Esophagus squamous epithelium (tissue), 5 donors: ENCODE measurements at regions not wholly inside any gene's neighbourhood (a gene's known extent, or its start where the extent isn't known, plus 50 kb on each side); places are given as distances from the start of the nearest gene placed in this dataset.

Source experiments
- DNase-seq: peaks from one replicate; lab custom pipeline; 2025; lab: John Stamatoyannopoulos, UW
- H3K27ac ChIP-seq, 4 donors: fragments of 200-600 bp; sonication (generic); one replicate each; pipeline ENCODE4 v1.5.1; 2016 to 2019; ENCODE audit warnings: mild to moderate bottlenecking in 1 of 4
- H3K27me3 ChIP-seq, 4 donors: fragments of 200-600 bp; sonication (generic); 1 replicate in 3 of 4; 2 replicates in 1 of 4; pipeline versions ENCODE4 v1.5.1 to v1.6.0; 2017 to 2021; ENCODE audit warnings: antibody characterized with exemption in 1 of 4
- H3K36me3 ChIP-seq, 3 donors: fragments of 200-600 bp; sonication (generic); one replicate each; pipeline ENCODE4 v1.5.1; 2016 to 2019
- H3K4me1 ChIP-seq, 3 donors: fragments of 200-600 bp; sonication (generic); one replicate each; pipeline ENCODE4 v1.5.1; 2017 to 2019
- H3K4me3 ChIP-seq, 4 donors: fragments of 200-600 bp; sonication (generic); 1 replicate in 3 of 4; 2 replicates in 1 of 4; pipeline ENCODE4 v1.5.1; 2016 to 2019; ENCODE audit warnings: mild to moderate bottlenecking in 2 of 4, moderate library complexity in 1 of 4
- H3K9me3 ChIP-seq, 3 donors: fragments of 200-600 bp; sonication (generic); one replicate each; pipeline ENCODE4 v1.5.1; 2016 to 2019
- CTCF ChIP-seq, 6 experiments: fragments of 450-650 bp in 4 of 6; fragments of 200-600 bp in 2 of 6; sonication (generic) in 2 of 6; IDR thresholded peaks; one replicate each; pipeline ENCODE4 v1.5.1; 2016 to 2019; ENCODE audit warnings: antibody characterized with exemption in 6 of 6, mild to moderate bottlenecking in 4 of 6, moderate library complexity in 4 of 6
- POLR2A ChIP-seq, 4 donors: fragments of 450-650 bp; IDR thresholded peaks; one replicate each; pipeline ENCODE4 v1.6.1; 2017; ENCODE audit warnings: antibody characterized with exemption in 4 of 4, mild to moderate bottlenecking in 4 of 4, moderate library complexity in 3 of 4
- WGBS, 2 donors: methylation state at CpG; one replicate each; pipeline ENCODE4 v1.1.5; 2018; 5-methylcytosine and 5-hydroxymethylcytosine counted together
- intact Hi-C: fragments of 100-400 bp; cut with DNase I; formaldehyde crosslinking; loops from one replicate; pipeline ENCODE4 v1.15.0; 2022
- donor health status: DM: yes; HTN: yes; CAD: no.

GRCh38 chr4:24742773-24743172 lies 52.6 kb upstream of the SOD3 start:
- Histone ChIP-seq H3K9me3 (peaks cover 0 to under 1% (median 0%) of the 10 kb centered on the region in 3 donors), H3K27ac (no peak overlapping the region), H3K27me3 (no peaks in the 10 kb centered on the region), H3K4me3 (no peak overlapping the region), H3K36me3 (no peaks in the 10 kb centered on the region), H3K4me1 (no peaks in the 10 kb centered on the region)
- no peak for DNase-seq
- intact Hi-C loops = no loop called here
- TF ChIP-seq CTCF (IDR thresholded peaks at IDR 0.05) (no peak), POLR2A (IDR thresholded peaks at IDR 0.05) (no peak)
- WGBS, 2 donors = 63 to 65% methylated on average over 5 of the region's 5 CpGs

DNA sequence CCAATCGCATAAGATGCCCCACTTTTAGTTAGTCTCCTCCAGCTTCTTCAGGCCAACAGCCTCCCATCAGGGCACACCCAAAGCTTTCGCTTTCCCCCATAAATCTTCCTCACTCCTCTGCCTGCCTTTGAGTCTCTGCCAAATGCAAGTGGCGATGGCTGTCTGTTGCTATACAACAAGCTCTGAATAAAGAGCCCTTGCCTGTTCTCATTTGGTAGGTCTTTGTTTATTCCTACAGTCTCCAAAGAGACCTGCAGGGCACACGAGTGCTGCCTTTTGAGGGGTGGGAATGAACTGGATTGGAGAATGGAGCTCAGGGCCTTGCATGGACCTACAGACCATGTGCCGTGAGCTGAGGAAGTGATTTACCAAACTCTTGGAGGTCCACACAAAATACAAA lies 52.2 kb upstream of the SOD3 start:
- H3K27me3 ChIP-seq = no peaks in the 10 kb centered on the region
- DNase-seq = no peak
- 66 to 74% methylated on average over 5 of the region's 5 CpGs for WGBS, 2 donors

GRCh38 chr4:24743927-24744326 lies 51.4 kb upstream of the SOD3 start:
- no peaks in the 10 kb centered on the region for H3K27me3 ChIP-seq
- H3K4me1 ChIP-seq = no peaks in the 10 kb centered on the region
- no peak overlapping the region for H3K4me3 ChIP-seq
- no peak overlapping the region for H3K27ac ChIP-seq
- no peak for DNase-seq
- no peaks in the 10 kb centered on the region for H3K36me3 ChIP-seq
- no peak for TF ChIP-seq POLR2A (IDR thresholded peaks at IDR 0.05)
- no peak for TF ChIP-seq CTCF (IDR thresholded peaks at IDR 0.05)
- 77 to 82% methylated on average over 5 of the region's 5 CpGs for WGBS, 2 donors
- intact Hi-C loops = no loop called here
- no peaks in the 10 kb centered on the region for H3K9me3 ChIP-seq

More for the DNA sequence above, 52.2 kb upstream of the SOD3 start:
- Histone ChIP-seq H3K4me3 (no peak overlapping the region), H3K9me3 (no peaks in the 10 kb centered on the region), H3K36me3 (no peaks in the 10 kb centered on the region), H3K4me1 (no peaks in the 10 kb centered on the region), H3K27ac (no peak overlapping the region)
- intact Hi-C loops = no loop called here
- TF ChIP-seq POLR2A (IDR thresholded peaks at IDR 0.05) (no peak), CTCF (IDR thresholded peaks at IDR 0.05) (no peak)

GRCh38 chr4:24745172-24745895 lies 50.0 kb upstream of the SOD3 start:
- no peak for DNase-seq
- no peaks in the 10 kb centered on the region for H3K9me3 ChIP-seq
- H3K27me3 ChIP-seq = no peaks in the 10 kb centered on the region
- H3K4me1 ChIP-seq = no peaks in the 10 kb centered on the region
- H3K27ac ChIP-seq = no peak overlapping the region
- 76 to 84% methylated on average over 5 of the region's 5 CpGs for WGBS, 2 donors
- TF ChIP-seq POLR2A (IDR thresholded peaks at IDR 0.05) = no peak
- intact Hi-C loops = no loop called here
- no peaks in the 10 kb centered on the region for H3K36me3 ChIP-seq
- no peak overlapping the region for H3K4me3 ChIP-seq
